ENCODE measurements at regions not wholly inside any gene's neighbourhood (a gene's known extent, or its start where the extent isn't known, plus 50 kb on each side); places are given as distances from the start of the nearest gene placed in this dataset.

GRCh38 chr10:121076776-121077715 lies 225.9 kb downstream of the WDR11 start:
- no peak for DNase-seq

- no peak for DNase-seq
Observed at GRCh38 chr10:121078036-121078435, 226.9 kb downstream of the WDR11 start.

- no peak for DNase-seq
Observed at GRCh38 chr10:121078672-121079102, 227.5 kb downstream of the WDR11 start.

- DNase-seq: no peak
Observed at GRCh38 chr10:121079226-121079625, 228.1 kb downstream of the WDR11 start.

GRCh38 chr10:121080281-121080891 lies 229.2 kb downstream of the WDR11 start:
- no peak for DNase-seq

- DNase-seq: no peak
Observed at GRCh38 chr10:121081306-121081705, 230.1 kb downstream of the WDR11 start.

GRCh38 chr10:121082984-121083383 lies 231.8 kb downstream of the WDR11 start:
- DNase-seq: no peak

- no peak for DNase-seq
Observed at GRCh38 chr10:121084016-121084674, 233.0 kb downstream of the WDR11 start.

- no peak for DNase-seq
Observed at GRCh38 chr10:121084675-121085070, 233.5 kb downstream of the WDR11 start.

- no peak for DNase-seq
Observed at GRCh38 chr10:121085367-121085766, 234.2 kb downstream of the WDR11 start.

- DNase-seq: no peak
Observed at GRCh38 chr10:121087129-121087528, 236.0 kb downstream of the WDR11 start.

GRCh38 chr10:121087688-121088087 lies 236.5 kb downstream of the WDR11 start:
- no peak for DNase-seq

GRCh38 chr10:121088524-121088923 lies 237.4 kb downstream of the WDR11 start:
- DNase-seq: peak; percentile 5

- no peak for DNase-seq
Observed at GRCh38 chr10:121089434-121089833, 238.3 kb downstream of the WDR11 start.

GRCh38 chr10:121091961-121092719 lies 241.0 kb downstream of the WDR11 start:
- no peak for DNase-seq

- DNase-seq: no peak
Observed at GRCh38 chr10:121092720-121093095, 241.5 kb downstream of the WDR11 start.

GRCh38 chr10:121096617-121097431 lies 245.7 kb downstream of the WDR11 start:
- no peak for DNase-seq

GRCh38 chr10:121098211-121098610 lies 247.0 kb downstream of the WDR11 start:
- no peak for DNase-seq

GRCh38 chr10:121098751-121099150 lies 247.6 kb downstream of the WDR11 start:
- DNase-seq: no peak

- no peak for DNase-seq
Observed at GRCh38 chr10:121099181-121099580, 248.0 kb downstream of the WDR11 start.

- no peak for DNase-seq
Observed at GRCh38 chr10:121099592-121099991, 248.4 kb downstream of the WDR11 start.

- no peak for DNase-seq
Observed at GRCh38 chr10:121101561-121101960, 250.4 kb downstream of the WDR11 start.

Measured in NCI-H748 treated with DMSO at 0.1 percent for 48 hours (cell line).